Ovary (tissue), 3 donors: ENCODE measurements at regions not wholly inside any gene's neighbourhood (a gene's known extent, or its start where the extent isn't known, plus 50 kb on each side); places are given as distances from the start of the nearest gene placed in this dataset.

ENCODE experiments used
- CTCF ChIP-seq, 3 donors: fragments of 450-650 bp in 2 of 3; fragments of 200-600 bp in 1 of 3; IDR thresholded peaks; one replicate each; pipeline versions ENCODE4 v1.5.1 to v1.8.0; 2016 to 2022; ENCODE audit warnings: antibody characterized with exemption in 3 of 3, mild to moderate bottlenecking in 1 of 3
- EP300 ChIP-seq: sonication (generic); formaldehyde crosslinking; IDR thresholded peaks from one replicate; pipeline ENCODE4 v1.6.1; 2017; ENCODE audit warnings: antibody characterized with exemption
- POLR2A ChIP-seq: fragments of 450-650 bp; IDR thresholded peaks from one replicate; pipeline ENCODE4 v1.6.1; 2017; ENCODE audit warnings: antibody characterized with exemption, mild to moderate bottlenecking, moderate library complexity
- donor health status: DM: no; HTN: no; CAD: no.

GRCh38 chr12:130075497-130076076 is 86.7 kb upstream of the FZD10 start:
- TF ChIP-seq CTCF (IDR thresholded peaks at IDR 0.05) (no peak), EP300 (no peak), POLR2A (no peak)
